ENCODE measurements at regions not wholly inside any gene's neighbourhood (a gene's known extent, or its start where the extent isn't known, plus 50 kb on each side); places are given as distances from the start of the nearest gene placed in this dataset.

DNA sequence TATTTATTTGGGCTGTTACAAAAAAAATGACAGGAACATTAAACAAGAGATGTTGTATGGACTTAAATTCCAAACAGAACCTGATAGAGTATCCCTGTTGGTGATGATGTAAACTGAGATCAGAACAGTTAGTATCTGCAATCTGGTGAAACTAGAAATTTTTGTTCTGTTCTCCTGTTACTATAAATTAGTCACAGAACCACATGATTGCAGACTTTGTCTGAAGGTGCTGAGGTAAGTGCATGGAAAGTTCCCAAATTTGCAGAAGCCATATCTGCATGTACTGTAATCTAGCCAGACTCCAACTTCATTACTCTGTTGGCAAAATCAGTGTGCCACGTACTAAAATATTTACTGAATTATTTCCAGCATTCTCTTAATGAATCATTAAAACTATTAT lies 516.3 kb upstream of the FSIP2 start:
- TF ChIP-seq, protein P1, sequence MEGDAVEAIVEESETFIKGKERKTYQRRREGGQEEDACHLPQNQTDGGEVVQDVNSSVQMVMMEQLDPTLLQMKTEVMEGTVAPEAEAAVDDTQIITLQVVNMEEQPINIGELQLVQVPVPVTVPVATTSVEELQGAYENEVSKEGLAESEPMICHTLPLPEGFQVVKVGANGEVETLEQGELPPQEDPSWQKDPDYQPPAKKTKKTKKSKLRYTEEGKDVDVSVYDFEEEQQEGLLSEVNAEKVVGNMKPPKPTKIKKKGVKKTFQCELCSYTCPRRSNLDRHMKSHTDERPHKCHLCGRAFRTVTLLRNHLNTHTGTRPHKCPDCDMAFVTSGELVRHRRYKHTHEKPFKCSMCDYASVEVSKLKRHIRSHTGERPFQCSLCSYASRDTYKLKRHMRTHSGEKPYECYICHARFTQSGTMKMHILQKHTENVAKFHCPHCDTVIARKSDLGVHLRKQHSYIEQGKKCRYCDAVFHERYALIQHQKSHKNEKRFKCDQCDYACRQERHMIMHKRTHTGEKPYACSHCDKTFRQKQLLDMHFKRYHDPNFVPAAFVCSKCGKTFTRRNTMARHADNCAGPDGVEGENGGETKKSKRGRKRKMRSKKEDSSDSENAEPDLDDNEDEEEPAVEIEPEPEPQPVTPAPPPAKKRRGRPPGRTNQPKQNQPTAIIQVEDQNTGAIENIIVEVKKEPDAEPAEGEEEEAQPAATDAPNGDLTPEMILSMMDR (IDR thresholded peaks at IDR 0.05), result no peak
- TF ChIP-seq EZH2 (IDR thresholded peaks at IDR 0.05) (no peak), EZH2phosphoT487 (IDR thresholded peaks at IDR 0.05) (no peak)
